ENCODE measurements at regions not wholly inside any gene's neighbourhood (a gene's known extent, or its start where the extent isn't known, plus 50 kb on each side); places are given as distances from the start of the nearest gene placed in this dataset.
"Not testable (repeated sequence)": the region's sequence is repeated elsewhere in the genome, so short reads cannot be mapped to it uniquely, and the experiment has no call there.

- not testable (repeated sequence) for TF ChIP-seq POLR2A, CTCF, POLR2AphosphoS5 (IDR thresholded peaks at IDR 0.05)
These were observed 99.4 kb upstream of the CHD1 start for GRCh38 chr5:99028170-99028569.
